ENCODE measurements at regions not wholly inside any gene's neighbourhood (a gene's known extent, or its start where the extent isn't known, plus 50 kb on each side); places are given as distances from the start of the nearest gene placed in this dataset.

DNA sequence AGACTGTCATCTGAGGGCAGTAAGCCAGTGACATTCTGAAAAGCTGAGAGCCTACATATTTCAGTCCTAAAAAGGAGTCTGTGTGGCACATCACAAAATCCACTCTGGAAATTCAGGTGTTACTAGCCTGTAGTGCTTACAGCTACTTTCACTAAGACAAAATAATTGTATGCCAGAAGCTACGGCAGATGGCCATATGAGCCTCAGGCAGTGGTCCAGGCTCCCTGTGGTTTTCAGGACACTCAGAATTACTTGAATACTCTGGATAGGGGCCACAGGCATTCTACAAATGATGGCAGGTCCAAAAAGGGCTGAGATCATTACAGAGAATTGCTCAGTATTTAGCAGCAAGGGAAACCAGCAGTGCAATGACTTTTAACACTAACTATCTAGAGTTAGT lies 527.1 kb downstream of the MRPL39 start:
- H3K56ac ChIP-seq (replicated peaks; ENCODE audit: insufficient read length, low read depth, low read length) = no peak overlapping the region
- no peaks in the 10 kb centered on the region for H3K79me1 ChIP-seq (ENCODE audit: low read depth, low read length)
- no peak overlapping the region for H2BK20ac ChIP-seq (ENCODE audit: low read length)
- H3K18ac ChIP-seq (ENCODE audit: extremely low read depth, low read length) = no peak overlapping the region
- WGBS, 2 experiments (ENCODE audit: extremely low coverage in 1 of 2, insufficient coverage in 1 of 2, insufficient read length in 1 of 2, insufficient replicate concordance in 2 of 2, low coverage in 1 of 2, low lambda C conversion rate in 2 of 2, missing lambda C conversion rate in 1 of 2) = 100% methylated on average over 1 of the region's 1 CpG; no CpG with 5 or more reads in 1 of the 2 experiments
- no peak overlapping the region for H2BK15ac ChIP-seq (ENCODE audit: low read length)
- H3K23ac ChIP-seq (ENCODE audit: insufficient read length) = no peak overlapping the region
- no peak overlapping the region for H2AK5ac ChIP-seq (ENCODE audit: low read depth, low read length)
- H3K4me2 ChIP-seq (ENCODE audit: insufficient read depth in 1 of 2, low read depth in 2 of 2, low read length in 2 of 2) = no peak overlapping the region
- H4K20me1 ChIP-seq (replicated peaks in 1 of 2; ENCODE audit: control insufficient read depth in 1 of 2, insufficient read depth in 2 of 2, low read length in 2 of 2) = no peaks in the 10 kb centered on the region
- H3K9me3 ChIP-seq (ENCODE audit: insufficient read depth in 2 of 2, low read depth in 1 of 2, low read length in 1 of 2) = no peaks in the 10 kb centered on the region
- no peak overlapping the region for H2BK5ac ChIP-seq (ENCODE audit: low read depth, low read length)
- DNase-seq (ENCODE audit: low read depth in 1 of 2, low spot score in 2 of 2) = no peak
- H3K79me2 ChIP-seq (ENCODE audit: control insufficient read depth in 1 of 2, insufficient read depth in 2 of 2, low read length in 2 of 2) = no peaks in the 10 kb centered on the region
- H2BK12ac ChIP-seq (ENCODE audit: low read depth, low read length) = no peak overlapping the region
- ChIA-PET POLR2A (ENCODE audit: partially characterized antibody) (no interaction called here), CTCF (ENCODE audit: partially characterized antibody) (interaction anchor here (1.2 kb wide), 1 partner anchor 271 kb away, joined by 3 read pairs; no protein-coding TSS in a partner anchor)
- H3K9ac ChIP-seq (replicated peaks in 1 of 4; ENCODE audit: extremely low read depth in 1 of 4, low read depth in 3 of 4, low read length in 3 of 4) = no peak overlapping the region
- H3K36me3 ChIP-seq (ENCODE audit: control insufficient read depth in 2 of 4, insufficient read depth in 4 of 4, low read length in 3 of 4) = no peaks in the 10 kb centered on the region
- H3K4me1 ChIP-seq (replicated peaks in 1 of 4; ENCODE audit: control insufficient read depth in 3 of 4, insufficient read depth in 4 of 4, low read length in 3 of 4) = no peaks in the 10 kb centered on the region
- H3K23me2 ChIP-seq (ENCODE audit: low read depth, low read length) = no peaks in the 10 kb centered on the region
- no peak overlapping the region for H3K4ac ChIP-seq (replicated peaks; ENCODE audit: insufficient read length, low read depth, low read length)
- no peak overlapping the region for H4K5ac ChIP-seq (ENCODE audit: insufficient read length, low read depth, low read length)
- no peaks in the 10 kb centered on the region for H3K27me3 ChIP-seq (replicated peaks in 1 of 4; ENCODE audit: control insufficient read depth in 3 of 4, extremely low read depth in 1 of 4, insufficient read depth in 3 of 4, low read length in 3 of 4)
- no peak overlapping the region for H3K14ac ChIP-seq (ENCODE audit: insufficient read length)
- no peak overlapping the region for H2BK120ac ChIP-seq (replicated peaks; ENCODE audit: low read depth, low read length)
- no peak overlapping the region for H3K4me3 ChIP-seq (ENCODE audit: extremely low read depth in 1 of 4, insufficient read depth in 2 of 4, low read depth in 3 of 4, low read length in 4 of 4)
- no peak overlapping the region for H4K8ac ChIP-seq (ENCODE audit: extremely low read depth, insufficient read depth, low read length)
- no peak overlapping the region for H2AFZ ChIP-seq (ENCODE audit: low read length)
- no peak overlapping the region for H3K27ac ChIP-seq (ENCODE audit: low read depth, low read length)
- FAIRE-seq = no peak
- H4K91ac ChIP-seq (replicated peaks; ENCODE audit: insufficient read length, low read length) = no peak overlapping the region
- TF ChIP-seq RXRA (IDR thresholded peaks at IDR 0.05; ENCODE audit: insufficient read depth, low read depth, low read length) (no peak), JUN (IDR thresholded peaks at IDR 0.05; ENCODE audit: low read depth, low read length) (no peak), TCF12 (IDR thresholded peaks at IDR 0.05; ENCODE audit: low read depth, low read length) (no peak), CEBPB (IDR thresholded peaks at IDR 0.05; ENCODE audit: low read depth, low read length) (no peak), BACH1 (IDR thresholded peaks at IDR 0.05; ENCODE audit: low read length) (no peak), EZH2 (IDR thresholded peaks at IDR 0.05; ENCODE audit: low read depth, low read length, severe bottlenecking) (no peak), CBX5 (IDR thresholded peaks at IDR 0.05; ENCODE audit: low read depth, low read length) (no peak), RFX5 (IDR thresholded peaks at IDR 0.05; ENCODE audit: borderline replicate concordance, low read depth, low read length) (no peak), SIRT6 (IDR thresholded peaks at IDR 0.05; ENCODE audit: low read length) (no peak), EGR1 (IDR thresholded peaks at IDR 0.05; ENCODE audit: borderline replicate concordance, low read depth, low read length) (no peak), TAF1 (IDR thresholded peaks at IDR 0.05; ENCODE audit: low read depth, low read length) (no peak), TBP (IDR thresholded peaks at IDR 0.05; ENCODE audit: low read depth, low read length) (no peak), SIX5 (IDR thresholded peaks at IDR 0.05; ENCODE audit: low read depth, low read length) (no peak), JUND (IDR thresholded peaks at IDR 0.05; ENCODE audit: low read length) (no peak), HDAC6 (IDR thresholded peaks at IDR 0.05; ENCODE audit: low read depth, low read length) (no peak)
- TF ChIP-seq, protein P1, sequence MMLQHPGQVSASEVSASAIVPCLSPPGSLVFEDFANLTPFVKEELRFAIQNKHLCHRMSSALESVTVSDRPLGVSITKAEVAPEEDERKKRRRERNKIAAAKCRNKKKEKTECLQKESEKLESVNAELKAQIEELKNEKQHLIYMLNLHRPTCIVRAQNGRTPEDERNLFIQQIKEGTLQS (IDR thresholded peaks at IDR 0.05; ENCODE audit: insufficient read depth, low read depth, low read length) = no peak
